H9 (cell line): ENCODE measurements at regions not wholly inside any gene's neighbourhood (a gene's known extent, or its start where the extent isn't known, plus 50 kb on each side); places are given as distances from the start of the nearest gene placed in this dataset.

ENCODE experiments used
- DNase-seq: peaks from one replicate; pipeline ENCODE4 v3.0.0-alpha.2; 2017
- H2AFZ ChIP-seq: one replicate; pipeline ENCODE4 v1.6.1; 2013; ENCODE audit warnings: mild to moderate bottlenecking, low read length, control low read depth, moderate library complexity
- H2AK5ac ChIP-seq: 2 replicates; pipeline ENCODE4 v1.6.1; 2013; ENCODE audit warnings: low read length, control low read depth, mixed read lengths; ENCODE audit not compliant: insufficient read length
- H2BK120ac ChIP-seq: one replicate; pipeline ENCODE4 v1.6.1; 2013; ENCODE audit warnings: low read depth, mild to moderate bottlenecking, low read length, control low read depth, inconsistent platforms; ENCODE audit not compliant: poor library complexity, severe bottlenecking
- H2BK12ac ChIP-seq: 2 replicates; pipeline ENCODE4 v1.6.1; 2013; ENCODE audit warnings: low read length, control low read depth, mixed read lengths, low read depth; ENCODE audit not compliant: insufficient read length
- H2BK15ac ChIP-seq: 2 replicates; pipeline ENCODE4 v1.6.1; 2013; ENCODE audit warnings: low read depth, low read length, control low read depth
- H2BK20ac ChIP-seq: one replicate; pipeline ENCODE4 v1.6.1; 2013; ENCODE audit warnings: low read depth, mild to moderate bottlenecking, low read length, control low read depth, inconsistent platforms; ENCODE audit not compliant: poor library complexity, severe bottlenecking
- H2BK5ac ChIP-seq: 2 replicates; pipeline ENCODE4 v1.6.1; 2013; ENCODE audit warnings: low read length, control low read depth, mixed read lengths; ENCODE audit not compliant: insufficient read length
- H3K14ac ChIP-seq: 2 replicates; pipeline ENCODE4 v1.6.1; 2013; ENCODE audit warnings: low read length, control low read depth; ENCODE audit not compliant: insufficient read depth
- H3K18ac ChIP-seq: 2 replicates; pipeline ENCODE4 v1.6.1; 2013; ENCODE audit warnings: low read depth, mild to moderate bottlenecking, mixed read lengths, low read length, control low read depth; ENCODE audit not compliant: insufficient read length
- H3K23ac ChIP-seq: 2 replicates; pipeline ENCODE4 v1.6.1; 2013; ENCODE audit warnings: low read length, control low read depth, mixed read lengths, low read depth; ENCODE audit not compliant: insufficient read length
- H3K23me2 ChIP-seq: 2 replicates; pipeline ENCODE4 v1.6.1; 2013; ENCODE audit warnings: low read depth, mild to moderate bottlenecking, mixed read lengths, low read length, control low read depth; ENCODE audit not compliant: insufficient read length, poor library complexity, severe bottlenecking
- H3K27ac ChIP-seq: 2 replicates; pipeline ENCODE4 v1.5.1; 2013; ENCODE audit warnings: low read length, control low read depth, mixed read lengths, low read depth; ENCODE audit not compliant: insufficient read length
- H3K27me3 ChIP-seq: 2 replicates; pipeline ENCODE4 v1.6.1; 2013; ENCODE audit warnings: low read length, control low read depth, inconsistent platforms; ENCODE audit not compliant: insufficient read depth
- H3K4ac ChIP-seq: 2 replicates; pipeline ENCODE4 v1.6.1; 2013; ENCODE audit warnings: low read depth, mild to moderate bottlenecking, control low read depth, inconsistent platforms, low read length, moderate library complexity
- H3K4me1 ChIP-seq: 2 replicates; pipeline ENCODE4 v1.6.1; 2013; ENCODE audit warnings: low read length, control low read depth, inconsistent platforms; ENCODE audit not compliant: insufficient read depth
- H3K4me2 ChIP-seq: 2 replicates; pipeline ENCODE4 v1.6.1; 2013; ENCODE audit warnings: low read length, control low read depth, mixed read lengths; ENCODE audit not compliant: insufficient read length, insufficient read depth
- H3K56ac ChIP-seq: 2 replicates; pipeline ENCODE4 v1.6.1; 2013; ENCODE audit warnings: low read depth, mild to moderate bottlenecking, mixed read lengths, low read length, control low read depth; ENCODE audit not compliant: insufficient read length
- H3K79me1 ChIP-seq: 2 replicates; pipeline ENCODE4 v1.6.1; 2013; ENCODE audit warnings: low read depth, mild to moderate bottlenecking, moderate library complexity, low read length, control low read depth, inconsistent platforms; ENCODE audit not compliant: insufficient read depth, poor library complexity, severe bottlenecking
- H3K79me2 ChIP-seq: 2 replicates; pipeline ENCODE4 v1.6.1; 2013; ENCODE audit warnings: low read length, control low read depth, inconsistent platforms; ENCODE audit not compliant: insufficient read depth
- H3K9ac ChIP-seq: 2 replicates; pipeline ENCODE4 v1.6.1; 2013; ENCODE audit warnings: low read length, control low read depth, mixed read lengths; ENCODE audit not compliant: insufficient read length; ENCODE audit errors: extremely low read depth
- H3K9me3 ChIP-seq: one replicate; pipeline ENCODE4 v1.6.1; 2013; ENCODE audit warnings: low read depth, low read length, inconsistent platforms; ENCODE audit not compliant: control insufficient read depth
- H3T11ph ChIP-seq: one replicate; pipeline ENCODE4 v1.6.1; 2013; ENCODE audit warnings: mild to moderate bottlenecking, low read length, control low read depth, inconsistent platforms
- H4K20me1 ChIP-seq: one replicate; pipeline ENCODE4 v1.6.1; 2013; ENCODE audit not compliant: control insufficient read depth, insufficient read length, insufficient read depth
- H4K5ac ChIP-seq: 2 replicates; pipeline ENCODE4 v1.6.1; 2013; ENCODE audit warnings: low read depth, mild to moderate bottlenecking, mixed read lengths, low read length, control low read depth; ENCODE audit not compliant: insufficient read length
- H4K8ac ChIP-seq: replicated peaks from 2 replicates; pipeline ENCODE4 v1.6.1; 2013; ENCODE audit warnings: low read length, control low read depth, mixed read lengths, low read depth; ENCODE audit not compliant: insufficient read length
- H4K91ac ChIP-seq: 2 replicates; pipeline ENCODE4 v1.6.1; 2013; ENCODE audit warnings: low read depth, mild to moderate bottlenecking, moderate library complexity, mixed read lengths, low read length, control low read depth; ENCODE audit not compliant: insufficient read length
- H3K27ac Mint-ChIP-seq, 3 experiments: 2 replicates in 2 of 3; 3 replicates in 1 of 3; pipeline ENCODE4 v1.8.0; 2020 to 2021; ENCODE audit warnings: mixed read lengths in 3 of 3, mild to moderate bottlenecking in 1 of 3, moderate library complexity in 1 of 3
- H3K27me3 Mint-ChIP-seq: 2 replicates; pipeline ENCODE4 v1.8.0; 2021; ENCODE audit warnings: low read depth, mild to moderate bottlenecking, moderate library complexity, mixed read lengths
- H3K36me3 Mint-ChIP-seq, 3 experiments: 2 replicates in 2 of 3; 3 replicates in 1 of 3; pipeline ENCODE4 v1.8.0; 2020 to 2021; ENCODE audit warnings: low read depth in 3 of 3, mixed read lengths in 3 of 3; ENCODE audit not compliant: insufficient read depth in 1 of 3
- H3K4me1 Mint-ChIP-seq, 2 experiments: 2 replicates each; pipeline ENCODE4 v1.8.0; 2020; ENCODE audit warnings: mixed read lengths in 2 of 2
- H3K4me3 Mint-ChIP-seq, 2 experiments: 2 replicates in 1 of 2; 3 replicates in 1 of 2; pipeline ENCODE4 v1.8.0; 2020 to 2021; ENCODE audit warnings: mild to moderate bottlenecking in 2 of 2, mixed read lengths in 2 of 2, moderate library complexity in 1 of 2
- H3K9me3 Mint-ChIP-seq, 2 experiments: 2 replicates in 1 of 2; 3 replicates in 1 of 2; pipeline ENCODE4 v1.8.0; 2020; ENCODE audit warnings: mild to moderate bottlenecking in 2 of 2, mixed read lengths in 2 of 2, moderate library complexity in 1 of 2
- CTCF ChIP-seq: fragments of 200-600 bp; sonication (generic); conservative IDR thresholded peaks from 3 replicates; pipeline ENCODE4 v1.8.0; 2021; ENCODE audit warnings: antibody characterized with exemption, mild to moderate bottlenecking
- WGBS: extraction: QIAGEN DNeasy Blood & Tissue Kit; methylation state at CpG from one replicate; pipeline ENCODE4 v1.1.7; 2013; ENCODE audit warnings: missing lambda C conversion rate, low lambda C conversion rate, mixed read lengths; ENCODE audit not compliant: insufficient read length; ENCODE audit errors: extremely low coverage; 5-methylcytosine and 5-hydroxymethylcytosine counted together

GRCh38 chr4:3709846-3710441 lies 56.2 kb upstream of the ADRA2C start:
- Histone ChIP-seq H4K8ac (no peak overlapping the region), H3K9ac (no peak overlapping the region), H2BK15ac (no peak overlapping the region), H4K91ac (no peak overlapping the region), H3K18ac (no peak overlapping the region), H2AK5ac (no peak overlapping the region), H3K9me3 (no peaks in the 10 kb centered on the region), H2BK20ac (no peak overlapping the region), H3K79me1 (no peaks in the 10 kb centered on the region), H3K23ac (no peak overlapping the region), H3K4me1 (no peaks in the 10 kb centered on the region), H3K4me2 (no peak overlapping the region), H3K56ac (no peak overlapping the region), H3K4ac (no peak overlapping the region), H2AFZ (no peak overlapping the region), H3K14ac (no peak overlapping the region), H4K5ac (no peak overlapping the region), H3K23me2 (no peaks in the 10 kb centered on the region), H4K20me1 (no peaks in the 10 kb centered on the region), H3K79me2 (no peaks in the 10 kb centered on the region), H2BK12ac (no peak overlapping the region), H3K27ac (no peak overlapping the region), H3T11ph (no peak overlapping the region), H2BK5ac (no peak overlapping the region), H2BK120ac (no peak overlapping the region), H3K27me3 (no peaks in the 10 kb centered on the region)
- DNase-seq: no peak
- Mint-ChIP-seq H3K27ac (no peak overlapping the region), H3K4me3 (no peak overlapping the region; a peak in 1 of 5 replicates), H3K36me3 (no peaks in the 10 kb centered on the region), H3K9me3 (no peaks in the 10 kb centered on the region), H3K27me3 (peaks cover 11% of the 10 kb centered on the region), H3K4me1 (peaks cover 4 to 10% of the 10 kb centered on the region in 2 experiments; a peak in 3 of 4 replicates)
- no peak for TF ChIP-seq CTCF
- no CpG with 5 or more reads among the region's 18 CpGs for WGBS
